GM12878 (cell line): ENCODE measurements at regions not wholly inside any gene's neighbourhood (a gene's known extent, or its start where the extent isn't known, plus 50 kb on each side); places are given as distances from the start of the nearest gene placed in this dataset.

Source experiments
- ATAC-seq: fragments of 200-7000 bp; cut with Tn5 transposase; 3 replicates; pipeline ENCODE4 v1.9.1; 2020; ENCODE audit warnings: mild to moderate bottlenecking, moderate library complexity
- BruUV-seq: library from RNA; stranded (reverse); fragments of 400-500 nt; replicated peaks from 2 replicates; lab custom pipeline; 2021; lab: Mats Ljungman, UMichigan
- CTCF ChIA-PET: fragments of 300-600 bp; sonication (Branson Sonifier 250); formaldehyde crosslinking; extraction: SDS; loops from one replicate; lab custom pipeline; 2021; ENCODE audit warnings: inconsistent platforms; lab: Yijun Ruan, JAX
- POLR2A ChIA-PET: fragments of 350-600 bp; formaldehyde crosslinking; extraction: SDS; loops from one replicate; lab custom pipeline; 2021; ENCODE audit warnings: inconsistent platforms; lab: Charles Lee
- RAD21 ChIA-PET: fragments of 300-600 bp; sonication (Branson Sonifier 250); formaldehyde crosslinking; loops from one replicate; lab custom pipeline; 2023; ENCODE audit warnings: antibody characterized with exemption; ENCODE audit not compliant: unreplicated experiment; lab: Charles Lee
- SMC1A ChIA-PET: fragments of 300-600 bp; sonication (Branson Sonifier 250); formaldehyde crosslinking; loops from one replicate; lab custom pipeline; 2023; ENCODE audit not compliant: unreplicated experiment, uncharacterized antibody; lab: Charles Lee
- DNase-seq: peaks from one replicate; pipeline ENCODE4 v3.0.0-alpha.2; 2011; ENCODE audit warnings: low read depth, low spot score
- FAIRE-seq: peaks from 3 replicates; lab custom pipeline; 2011; peaks lifted over from hg19 to GRCh38; lab: Jason Lieb, UNC
- H2AFZ ChIP-seq: 2 replicates; pipeline ENCODE4 v1.6.0; 2011; ENCODE audit warnings: low read depth, low read length, control low read depth; ENCODE audit not compliant: control insufficient read depth
- H3K27ac ChIP-seq: 2 replicates; pipeline ENCODE4 v1.5.1; 2011; ENCODE audit warnings: control low read depth; ENCODE audit not compliant: control insufficient read depth, insufficient read depth
- H3K27me3 ChIP-seq, 2 experiments: replicated peaks in 1 of 2; 2 replicates each; pipeline versions ENCODE4 v1.6.0 to v1.6.1; 2011; ENCODE audit warnings: low read length in 1 of 2; ENCODE audit not compliant: control insufficient read depth in 2 of 2, insufficient read depth in 2 of 2
- H3K36me3 ChIP-seq, 2 experiments: 2 replicates each; pipeline ENCODE4 v1.5.1; 2011; ENCODE audit warnings: low read length in 1 of 2; ENCODE audit not compliant: control insufficient read depth in 2 of 2, insufficient read depth in 2 of 2
- H3K4me1 ChIP-seq: 2 replicates; pipeline ENCODE4 v1.6.1; 2011; ENCODE audit warnings: mild to moderate bottlenecking, low read length, moderate library complexity, mixed read lengths; ENCODE audit not compliant: control insufficient read depth, insufficient read depth
- H3K4me2 ChIP-seq: 2 replicates; pipeline ENCODE4 v1.6.0; 2011; ENCODE audit warnings: control low read depth; ENCODE audit not compliant: control insufficient read depth, insufficient read depth
- H3K4me3 ChIP-seq: fragments of 200-600 bp; sonication (generic); 2 replicates; pipeline ENCODE4 v1.5.1; 2016
- H3K79me2 ChIP-seq: 2 replicates; pipeline ENCODE4 v1.6.0; 2011; ENCODE audit warnings: low read length; ENCODE audit not compliant: control insufficient read depth, insufficient read depth
- H3K9ac ChIP-seq: 2 replicates; pipeline ENCODE4 v1.8.0; 2011; ENCODE audit warnings: low read length, control low read depth, mixed read lengths; ENCODE audit not compliant: control insufficient read depth, insufficient read depth
- H3K9me3 ChIP-seq: replicated peaks from 3 replicates; pipeline ENCODE4 v1.5.1; 2011; ENCODE audit warnings: mild to moderate bottlenecking, low read length; ENCODE audit not compliant: control insufficient read depth, insufficient read depth
- H4K20me1 ChIP-seq: 2 replicates; pipeline ENCODE4 v1.6.0; 2011; ENCODE audit not compliant: control insufficient read depth, insufficient read depth
- EGR1 ChIP-seq, 2 experiments: IDR thresholded peaks; 1 replicate in 1 of 2; 2 replicates in 1 of 2; pipeline ENCODE4 v1.6.1; 2011 to 2012; ENCODE audit warnings: low read depth in 2 of 2, low read length in 2 of 2, borderline replicate concordance in 1 of 2, mild to moderate bottlenecking in 1 of 2, moderate library complexity in 1 of 2
- HDAC6 ChIP-seq: fragments of 200-600 bp; sonication (generic); IDR thresholded peaks from one replicate; pipeline ENCODE4 v1.8.0; 2017; ENCODE audit warnings: antibody characterized with exemption; ENCODE audit not compliant: unreplicated experiment
- MTA2 ChIP-seq: fragments of 450-650 bp; IDR thresholded peaks from 2 replicates; pipeline ENCODE4 v1.6.1; 2016; ENCODE audit warnings: low read depth, mild to moderate bottlenecking, moderate library complexity
- MTA3 ChIP-seq: IDR thresholded peaks from 2 replicates; pipeline ENCODE4 v1.6.1; 2012; ENCODE audit warnings: low read length, inconsistent platforms, borderline replicate concordance
- PAX5 ChIP-seq: IDR thresholded peaks from 2 replicates; pipeline ENCODE4 v1.6.1; 2011; ENCODE audit warnings: low read depth, low read length, borderline replicate concordance
- POLR2AphosphoS2 ChIP-seq: IDR thresholded peaks from 2 replicates; pipeline ENCODE4 v1.6.1; 2011; ENCODE audit warnings: low read depth, mild to moderate bottlenecking, low read length, improper control_type of control experiment, moderate library complexity
- PRDM15 ChIP-seq: fragments of 450-650 bp; formaldehyde crosslinking; IDR thresholded peaks from 2 replicates; pipeline ENCODE4 v1.4.0; 2020; ENCODE audit warnings: mild to moderate bottlenecking, moderate library complexity
- RUNX3 ChIP-seq: IDR thresholded peaks from 2 replicates; pipeline ENCODE4 v1.6.1; 2012; ENCODE audit warnings: low read length, inconsistent platforms
- WGBS: methylation state at CpG from one replicate; pipeline ENCODE4 v1.1.6; 2016; ENCODE audit warnings: low lambda C conversion rate; ENCODE audit not compliant: insufficient replicate concordance, insufficient coverage; ENCODE audit errors: missing lambda C conversion rate; 5-methylcytosine and 5-hydroxymethylcytosine counted together
- in situ Hi-C: fragments of 300-500 bp; cut with MboI; formaldehyde crosslinking; loops from 9 replicates; pipeline ENCODE4 v1.14.3; 2018; ENCODE audit warnings: mixed read lengths
- intact Hi-C: fragments of 100-400 bp; cut with micrococcal nuclease; formaldehyde crosslinking; loops from one replicate; pipeline ENCODE4 v1.14.2; 2022; ENCODE audit not compliant: unreplicated experiment
- TF ChIP-seq, protein P1 (sequence below): IDR thresholded peaks from 2 replicates; pipeline ENCODE4 v1.6.1; 2011; ENCODE audit warnings: borderline replicate concordance, low read depth, mild to moderate bottlenecking, moderate library complexity, mixed read lengths, low read length; ENCODE audit not compliant: insufficient read depth; ENCODE audit errors: extremely low read length
- TF ChIP-seq, protein P2 (sequence below): fragments of 450-650 bp; IDR thresholded peaks from 2 replicates; pipeline ENCODE4 v1.6.1; 2017; ENCODE audit warnings: mild to moderate bottlenecking, moderate library complexity
- TF ChIP-seq, protein P3 (sequence below): fragments of 450-650 bp; IDR thresholded peaks from 2 replicates; pipeline ENCODE4 v1.6.1; 2017; ENCODE audit warnings: borderline replicate concordance

- Histone ChIP-seq H4K20me1 (no peaks in the 10 kb centered on the region), H3K4me2 (no peak overlapping the region), H3K27me3 (no peaks in the 10 kb centered on the region), H3K79me2 (no peaks in the 10 kb centered on the region), H2AFZ (no peak overlapping the region), H3K4me1 (no peaks in the 10 kb centered on the region), H3K4me3 (no peak overlapping the region), H3K9me3 (no peaks in the 10 kb centered on the region), H3K9ac (no peak overlapping the region), H3K36me3 (no peaks in the 10 kb centered on the region), H3K27ac (no peak overlapping the region)
- in situ Hi-C loops (no loop called here), intact Hi-C loops (loop anchor here (10.0 kb wide), 1 partner anchor 260 kb away; no protein-coding TSS in a partner anchor)
- ChIA-PET CTCF (no interaction called here), RAD21 (no interaction called here), POLR2A (no interaction called here), SMC1A (no interaction called here)
- ATAC-seq (no peak), DNase-seq (no peak), FAIRE-seq (no peak)
- BruUV-seq: no TSS peak
- 0% methylated on average over 1 of the region's 1 CpG for WGBS
- TF ChIP-seq, protein P1, sequence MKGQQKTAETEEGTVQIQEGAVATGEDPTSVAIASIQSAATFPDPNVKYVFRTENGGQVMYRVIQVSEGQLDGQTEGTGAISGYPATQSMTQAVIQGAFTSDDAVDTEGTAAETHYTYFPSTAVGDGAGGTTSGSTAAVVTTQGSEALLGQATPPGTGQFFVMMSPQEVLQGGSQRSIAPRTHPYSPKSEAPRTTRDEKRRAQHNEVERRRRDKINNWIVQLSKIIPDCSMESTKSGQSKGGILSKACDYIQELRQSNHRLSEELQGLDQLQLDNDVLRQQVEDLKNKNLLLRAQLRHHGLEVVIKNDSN: no peak
- no peak for TF ChIP-seq PRDM15 (CRISPR knock-in tag)
- no peak for TF ChIP-seq PAX5
- TF ChIP-seq POLR2AphosphoS2: no peak
- no peak for TF ChIP-seq MTA2
- TF ChIP-seq, protein P2, sequence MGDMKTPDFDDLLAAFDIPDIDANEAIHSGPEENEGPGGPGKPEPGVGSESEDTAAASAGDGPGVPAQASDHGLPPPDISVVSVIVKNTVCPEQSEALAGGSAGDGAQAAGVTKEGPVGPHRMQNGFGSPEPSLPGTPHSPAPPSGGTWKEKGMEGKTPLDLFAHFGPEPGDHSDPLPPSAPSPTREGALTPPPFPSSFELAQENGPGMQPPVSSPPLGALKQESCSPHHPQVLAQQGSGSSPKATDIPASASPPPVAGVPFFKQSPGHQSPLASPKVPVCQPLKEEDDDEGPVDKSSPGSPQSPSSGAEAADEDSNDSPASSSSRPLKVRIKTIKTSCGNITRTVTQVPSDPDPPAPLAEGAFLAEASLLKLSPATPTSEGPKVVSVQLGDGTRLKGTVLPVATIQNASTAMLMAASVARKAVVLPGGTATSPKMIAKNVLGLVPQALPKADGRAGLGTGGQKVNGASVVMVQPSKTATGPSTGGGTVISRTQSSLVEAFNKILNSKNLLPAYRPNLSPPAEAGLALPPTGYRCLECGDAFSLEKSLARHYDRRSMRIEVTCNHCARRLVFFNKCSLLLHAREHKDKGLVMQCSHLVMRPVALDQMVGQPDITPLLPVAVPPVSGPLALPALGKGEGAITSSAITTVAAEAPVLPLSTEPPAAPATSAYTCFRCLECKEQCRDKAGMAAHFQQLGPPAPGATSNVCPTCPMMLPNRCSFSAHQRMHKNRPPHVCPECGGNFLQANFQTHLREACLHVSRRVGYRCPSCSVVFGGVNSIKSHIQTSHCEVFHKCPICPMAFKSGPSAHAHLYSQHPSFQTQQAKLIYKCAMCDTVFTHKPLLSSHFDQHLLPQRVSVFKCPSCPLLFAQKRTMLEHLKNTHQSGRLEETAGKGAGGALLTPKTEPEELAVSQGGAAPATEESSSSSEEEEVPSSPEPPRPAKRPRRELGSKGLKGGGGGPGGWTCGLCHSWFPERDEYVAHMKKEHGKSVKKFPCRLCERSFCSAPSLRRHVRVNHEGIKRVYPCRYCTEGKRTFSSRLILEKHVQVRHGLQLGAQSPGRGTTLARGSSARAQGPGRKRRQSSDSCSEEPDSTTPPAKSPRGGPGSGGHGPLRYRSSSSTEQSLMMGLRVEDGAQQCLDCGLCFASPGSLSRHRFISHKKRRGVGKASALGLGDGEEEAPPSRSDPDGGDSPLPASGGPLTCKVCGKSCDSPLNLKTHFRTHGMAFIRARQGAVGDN: no peak
- TF ChIP-seq HDAC6: no peak
- no peak for TF ChIP-seq MTA3
- TF ChIP-seq, protein P3, sequence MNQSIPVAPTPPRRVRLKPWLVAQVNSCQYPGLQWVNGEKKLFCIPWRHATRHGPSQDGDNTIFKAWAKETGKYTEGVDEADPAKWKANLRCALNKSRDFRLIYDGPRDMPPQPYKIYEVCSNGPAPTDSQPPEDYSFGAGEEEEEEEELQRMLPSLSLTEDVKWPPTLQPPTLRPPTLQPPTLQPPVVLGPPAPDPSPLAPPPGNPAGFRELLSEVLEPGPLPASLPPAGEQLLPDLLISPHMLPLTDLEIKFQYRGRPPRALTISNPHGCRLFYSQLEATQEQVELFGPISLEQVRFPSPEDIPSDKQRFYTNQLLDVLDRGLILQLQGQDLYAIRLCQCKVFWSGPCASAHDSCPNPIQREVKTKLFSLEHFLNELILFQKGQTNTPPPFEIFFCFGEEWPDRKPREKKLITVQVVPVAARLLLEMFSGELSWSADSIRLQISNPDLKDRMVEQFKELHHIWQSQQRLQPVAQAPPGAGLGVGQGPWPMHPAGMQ: no peak
- no peak for TF ChIP-seq EGR1 (IDR thresholded peaks at IDR 0.05; ENCODE audit: borderline replicate concordance in 1 of 2, low read depth in 2 of 2, low read length in 2 of 2)
- TF ChIP-seq RUNX3: no peak
Observed at GRCh38 chr18:71194438-71194837, 905.6 kb downstream of the SOCS6 start.
